GM12891 (cell line): ENCODE measurements at regions not wholly inside any gene's neighbourhood (a gene's known extent, or its start where the extent isn't known, plus 50 kb on each side); places are given as distances from the start of the nearest gene placed in this dataset.

Source experiments
- PAX5 ChIP-seq: IDR thresholded peaks from 2 replicates; pipeline ENCODE4 v1.6.1; 2011; ENCODE audit warnings: low read length, moderate library complexity, mild to moderate bottlenecking; ENCODE audit not compliant: insufficient read depth, severe bottlenecking
- POLR2A ChIP-seq: IDR thresholded peaks from 2 replicates; pipeline ENCODE4 v1.6.1; 2011; ENCODE audit warnings: low read depth, low read length, control low read depth
- POLR2AphosphoS5 ChIP-seq: IDR thresholded peaks from 2 replicates; pipeline ENCODE4 v1.6.1; 2011; ENCODE audit warnings: low read depth, low read length, control low read depth
- POU2F2 ChIP-seq: IDR thresholded peaks from 2 replicates; pipeline ENCODE4 v1.6.1; 2011; ENCODE audit warnings: low read depth, mild to moderate bottlenecking, control low read depth, low read length, moderate library complexity
- SPI1 ChIP-seq: IDR thresholded peaks from 2 replicates; pipeline ENCODE4 v1.6.1; 2011; ENCODE audit warnings: low read depth, low read length, control low read depth
- TAF1 ChIP-seq: IDR thresholded peaks from 2 replicates; pipeline ENCODE4 v1.6.1; 2011; ENCODE audit warnings: low read depth, low read length, control low read depth

DNA sequence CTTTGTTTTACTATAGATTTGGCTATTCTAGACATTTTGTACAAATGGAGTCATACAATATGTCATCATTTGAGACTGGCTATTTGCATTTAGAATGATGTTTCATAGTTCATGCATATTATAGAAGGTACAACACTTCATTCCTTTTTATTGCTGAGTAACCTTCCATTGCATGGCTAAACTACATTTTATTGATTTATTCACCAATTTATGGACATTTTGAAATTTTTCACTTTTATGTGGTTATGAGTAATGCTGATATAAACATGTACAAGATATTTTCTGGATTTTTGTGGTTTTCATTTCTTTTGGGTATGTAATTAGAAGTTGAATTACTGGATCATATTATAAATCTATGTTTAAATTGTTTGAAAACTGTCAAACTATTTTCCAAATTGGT is 710.3 kb upstream of the SLITRK5 start:
- TF ChIP-seq POLR2A (no peak), SPI1 (no peak), POLR2AphosphoS5 (no peak), TAF1 (no peak), PAX5 (no peak), POU2F2 (no peak)
